ENCODE measurements at regions not wholly inside any gene's neighbourhood (a gene's known extent, or its start where the extent isn't known, plus 50 kb on each side); places are given as distances from the start of the nearest gene placed in this dataset.

GRCh38 chr13:22770891-22771290 lies 409.9 kb upstream of the SGCG start:
- TF ChIP-seq REST (IDR thresholded peaks at IDR 0.05; ENCODE audit: insufficient read depth in 1 of 2, low read depth in 2 of 2, low read length in 2 of 2) (no peak), POLR2AphosphoS5 (IDR thresholded peaks at IDR 0.05; ENCODE audit: low read depth, low read length) (no peak)
